OCI-LY7 (cell line): ENCODE measurements at regions not wholly inside any gene's neighbourhood (a gene's known extent, or its start where the extent isn't known, plus 50 kb on each side); places are given as distances from the start of the nearest gene placed in this dataset.

Experiments used
- BruUV-seq: library from RNA; stranded (reverse); fragments of 400-500 nt; replicated peaks from 2 replicates; lab custom pipeline; 2021; lab: Mats Ljungman, UMichigan
- CTCF ChIA-PET: fragments of 300-600 bp; sonication (Branson Sonifier 250); formaldehyde crosslinking; loops from one replicate; lab custom pipeline; 2022; ENCODE audit warnings: antibody characterized with exemption; ENCODE audit not compliant: unreplicated experiment; lab: Charles Lee
- POLR2A ChIA-PET: fragments of 300-600 bp; sonication (Branson Sonifier 250); formaldehyde crosslinking; loops from one replicate; lab custom pipeline; 2022; ENCODE audit warnings: antibody characterized with exemption; lab: Charles Lee
- DNase-seq: peaks from one replicate; pipeline ENCODE4 v3.0.0-alpha.2; 2015; ENCODE audit warnings: low spot score
- H2AFZ ChIP-seq: fragments of 200-600 bp; sonication (generic), shearing (Covaris generic); 2 replicates; pipeline ENCODE4 v1.6.1; 2014; ENCODE audit warnings: mild to moderate bottlenecking, antibody characterized with exemption, low read length, moderate library complexity
- H3K27ac ChIP-seq: fragments of 200-600 bp; sonication (generic); 2 replicates; pipeline ENCODE4 v1.5.1; 2014; ENCODE audit warnings: mixed run types, low read depth, mild to moderate bottlenecking, moderate library complexity, low read length, inconsistent platforms; ENCODE audit not compliant: poor library complexity, severe bottlenecking
- H3K36me3 ChIP-seq: fragments of 200-600 bp; sonication (generic); 2 replicates; pipeline ENCODE4 v1.6.1; 2014; ENCODE audit warnings: mild to moderate bottlenecking, antibody characterized with exemption, low read length, moderate library complexity, mixed read lengths; ENCODE audit not compliant: insufficient read depth
- H3K4me1 ChIP-seq: fragments of 200-600 bp; sonication (generic); 2 replicates; pipeline ENCODE4 v1.5.1; 2014; ENCODE audit warnings: mild to moderate bottlenecking, low read length; ENCODE audit not compliant: insufficient read depth, poor library complexity, severe bottlenecking
- H3K4me2 ChIP-seq: fragments of 200-600 bp; sonication (generic); 2 replicates; pipeline ENCODE4 v1.6.1; 2014; ENCODE audit warnings: mild to moderate bottlenecking, low read length
- H3K4me3 ChIP-seq: fragments of 200-600 bp; sonication (generic); 2 replicates; pipeline ENCODE4 v1.5.1; 2014; ENCODE audit warnings: mild to moderate bottlenecking, low read depth, low read length; ENCODE audit not compliant: poor library complexity, severe bottlenecking
- H3K79me2 ChIP-seq: fragments of 200-600 bp; sonication (generic); 2 replicates; pipeline ENCODE4 v1.6.1; 2016; ENCODE audit warnings: low read depth, mild to moderate bottlenecking, low read length, moderate library complexity, mixed read lengths; ENCODE audit not compliant: insufficient read depth
- H3K9me2 ChIP-seq: fragments of 200-600 bp; sonication (generic); 2 replicates; pipeline ENCODE4 v1.6.1; 2016; ENCODE audit warnings: mild to moderate bottlenecking, low read length, mixed read lengths; ENCODE audit not compliant: insufficient read depth
- H3K9me3 ChIP-seq: fragments of 200-600 bp; sonication (generic); 2 replicates; pipeline ENCODE4 v1.6.1; 2014; ENCODE audit warnings: mild to moderate bottlenecking, mixed run types, low read length, mixed read lengths
- H4K20me1 ChIP-seq: fragments of 200-600 bp; sonication (generic); 2 replicates; pipeline ENCODE4 v1.6.1; 2014; ENCODE audit warnings: mild to moderate bottlenecking, antibody characterized with exemption, low read length, moderate library complexity, mixed read lengths; ENCODE audit not compliant: insufficient read depth
- EZH2phosphoT487 ChIP-seq: fragments of 200-600 bp; sonication (generic); IDR thresholded peaks from 2 replicates; pipeline ENCODE4 v1.6.1; 2018; ENCODE audit warnings: low read depth, borderline replicate concordance, mild to moderate bottlenecking, mixed run types, antibody characterized with exemption, low read length, moderate library complexity, mixed read lengths
- intact Hi-C: fragments of 100-400 bp; cut with micrococcal nuclease; formaldehyde crosslinking; loops from one replicate; pipeline ENCODE4 v1.10.0; 2022; ENCODE audit not compliant: unreplicated experiment
- TF ChIP-seq, protein P1 (sequence below): fragments of 200-600 bp; sonication (generic); conservative IDR thresholded peaks from 2 replicates; pipeline ENCODE4 v1.5.1; 2014; ENCODE audit warnings: mild to moderate bottlenecking, antibody characterized with exemption, low read length, moderate library complexity, mixed read lengths

DNA sequence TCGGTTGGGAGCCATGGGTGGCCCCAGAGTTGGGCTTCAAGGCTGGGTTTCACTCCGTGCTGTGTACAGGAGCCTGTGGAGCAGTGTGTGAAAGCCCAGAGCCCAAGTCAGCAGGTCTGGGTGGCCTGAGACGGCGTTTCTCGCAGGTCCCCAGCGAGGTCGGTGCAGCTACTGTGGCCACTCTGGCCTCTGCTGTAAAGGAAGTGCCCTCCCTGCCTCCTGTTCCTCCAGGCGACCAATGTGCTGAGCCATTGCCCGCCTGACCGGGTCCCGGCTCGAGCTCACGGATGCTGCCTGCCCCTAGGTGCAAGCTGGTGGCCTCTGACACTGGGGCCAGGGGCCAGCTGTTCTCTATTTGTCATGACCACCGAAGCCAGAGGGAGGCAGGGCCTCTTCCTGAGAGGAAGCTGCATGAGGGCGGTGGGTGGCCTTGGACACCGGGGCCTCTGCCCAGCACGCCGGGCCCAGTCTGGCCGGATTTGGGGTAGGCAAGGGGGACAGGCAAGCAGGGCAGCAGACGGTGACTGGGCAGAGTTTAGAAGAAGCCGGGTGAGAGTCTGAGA lies 170.9 kb downstream of the IRF8 start:
- intact Hi-C loops: loop anchor here (5.0 kb wide), 1 partner anchor 452 kb away; no protein-coding TSS in a partner anchor
- H3K9me2 ChIP-seq: no peaks in the 10 kb centered on the region
- no peak overlapping the region for H2AFZ ChIP-seq
- ChIA-PET CTCF (no interaction called here), POLR2A (no interaction called here)
- BruUV-seq: no TSS peak
- H3K36me3 ChIP-seq: no peaks in the 10 kb centered on the region
- no peak for DNase-seq
- no peaks in the 10 kb centered on the region for H3K9me3 ChIP-seq
- H4K20me1 ChIP-seq: no peaks in the 10 kb centered on the region
- TF ChIP-seq EZH2phosphoT487: no peak
- TF ChIP-seq, protein P1, sequence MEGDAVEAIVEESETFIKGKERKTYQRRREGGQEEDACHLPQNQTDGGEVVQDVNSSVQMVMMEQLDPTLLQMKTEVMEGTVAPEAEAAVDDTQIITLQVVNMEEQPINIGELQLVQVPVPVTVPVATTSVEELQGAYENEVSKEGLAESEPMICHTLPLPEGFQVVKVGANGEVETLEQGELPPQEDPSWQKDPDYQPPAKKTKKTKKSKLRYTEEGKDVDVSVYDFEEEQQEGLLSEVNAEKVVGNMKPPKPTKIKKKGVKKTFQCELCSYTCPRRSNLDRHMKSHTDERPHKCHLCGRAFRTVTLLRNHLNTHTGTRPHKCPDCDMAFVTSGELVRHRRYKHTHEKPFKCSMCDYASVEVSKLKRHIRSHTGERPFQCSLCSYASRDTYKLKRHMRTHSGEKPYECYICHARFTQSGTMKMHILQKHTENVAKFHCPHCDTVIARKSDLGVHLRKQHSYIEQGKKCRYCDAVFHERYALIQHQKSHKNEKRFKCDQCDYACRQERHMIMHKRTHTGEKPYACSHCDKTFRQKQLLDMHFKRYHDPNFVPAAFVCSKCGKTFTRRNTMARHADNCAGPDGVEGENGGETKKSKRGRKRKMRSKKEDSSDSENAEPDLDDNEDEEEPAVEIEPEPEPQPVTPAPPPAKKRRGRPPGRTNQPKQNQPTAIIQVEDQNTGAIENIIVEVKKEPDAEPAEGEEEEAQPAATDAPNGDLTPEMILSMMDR: no peak
- no peaks in the 10 kb centered on the region for H3K4me1 ChIP-seq
- no peak overlapping the region for H3K4me2 ChIP-seq
- H3K79me2 ChIP-seq: no peaks in the 10 kb centered on the region
- no peak overlapping the region for H3K27ac ChIP-seq
- H3K4me3 ChIP-seq: no peak overlapping the region

DNA sequence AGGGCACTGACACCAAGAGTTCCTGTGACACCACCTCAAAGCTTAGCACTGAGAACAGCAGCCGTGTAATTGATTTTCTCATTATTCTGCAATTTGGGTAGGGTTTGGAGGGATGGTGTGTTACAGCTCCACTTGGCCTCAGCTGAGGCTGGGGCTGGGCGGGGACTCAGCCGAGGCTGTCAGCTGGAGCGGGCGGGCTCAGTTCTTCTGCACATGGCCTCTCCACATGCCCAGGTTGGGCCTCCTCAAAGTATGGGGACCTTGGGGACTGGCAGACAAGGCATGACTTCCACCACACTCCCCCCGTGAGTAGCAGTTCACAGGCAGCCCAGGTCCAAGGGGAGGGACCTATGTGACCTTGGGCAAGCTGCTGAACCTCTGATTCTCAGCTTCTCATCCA lies 171.5 kb downstream of the IRF8 start:
- TF ChIP-seq, protein P1: no peak
- TF ChIP-seq EZH2phosphoT487: no peak
- H3K4me1 ChIP-seq: no peaks in the 10 kb centered on the region
- H3K9me2 ChIP-seq: no peaks in the 10 kb centered on the region
- no peak overlapping the region for H3K27ac ChIP-seq
- H4K20me1 ChIP-seq: no peaks in the 10 kb centered on the region
- no peak overlapping the region for H3K4me2 ChIP-seq
- CTCF ChIA-PET: no interaction called here
- POLR2A ChIA-PET: no interaction called here
- no peaks in the 10 kb centered on the region for H3K9me3 ChIP-seq
- H3K36me3 ChIP-seq: no peaks in the 10 kb centered on the region
- no peak for DNase-seq
- BruUV-seq: no TSS peak
- no peaks in the 10 kb centered on the region for H3K79me2 ChIP-seq
- no peak overlapping the region for H2AFZ ChIP-seq
- H3K4me3 ChIP-seq: no peak overlapping the region
- intact Hi-C loops: loop anchor here (5.0 kb wide), 1 partner anchor 452 kb away; no protein-coding TSS in a partner anchor

DNA sequence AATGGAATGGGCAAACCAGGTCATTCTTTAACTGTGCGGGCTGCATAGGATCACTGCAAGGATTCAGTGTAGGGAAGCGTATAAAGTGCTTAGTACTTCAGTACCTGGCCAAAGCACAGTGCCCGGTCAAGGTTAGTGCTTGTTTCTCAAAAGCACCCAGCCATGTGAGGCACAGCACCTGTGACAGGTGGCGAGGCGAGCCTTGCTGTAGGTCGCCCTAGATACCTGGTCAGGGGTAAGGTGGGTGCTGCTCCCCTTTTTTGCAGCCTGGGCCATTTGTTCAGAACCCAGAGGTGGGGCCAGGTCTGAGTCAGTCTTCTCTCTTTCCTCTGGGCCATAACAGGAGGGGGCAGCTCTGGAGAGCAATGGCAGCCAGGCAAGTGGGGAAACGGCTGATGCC lies 172.0 kb downstream of the IRF8 start:
- CTCF ChIA-PET: no interaction called here
- intact Hi-C loops: loop anchor here (5.0 kb wide), 1 partner anchor 451 kb away; no protein-coding TSS in a partner anchor

More for the DNA sequence above, 172.0 kb downstream of the IRF8 start:
- no peaks in the 10 kb centered on the region for H3K4me1 ChIP-seq
- no peaks in the 10 kb centered on the region for H3K9me3 ChIP-seq
- BruUV-seq: no TSS peak
- no peaks in the 10 kb centered on the region for H4K20me1 ChIP-seq
- POLR2A ChIA-PET: no interaction called here
- no peaks in the 10 kb centered on the region for H3K79me2 ChIP-seq
- no peak overlapping the region for H2AFZ ChIP-seq
- no peak for TF ChIP-seq EZH2phosphoT487
- TF ChIP-seq, protein P1: no peak
- H3K4me2 ChIP-seq: no peak overlapping the region
- DNase-seq: no peak
- no peak overlapping the region for H3K4me3 ChIP-seq
- H3K9me2 ChIP-seq: no peaks in the 10 kb centered on the region
- no peaks in the 10 kb centered on the region for H3K36me3 ChIP-seq
- H3K27ac ChIP-seq: no peak overlapping the region
